Caco-2 (cell line): ENCODE measurements at regions not wholly inside any gene's neighbourhood (a gene's known extent, or its start where the extent isn't known, plus 50 kb on each side); places are given as distances from the start of the nearest gene placed in this dataset.

Source experiments
- BruUV-seq: library from RNA; stranded (reverse); fragments of 400-500 nt; replicated peaks from 2 replicates; lab custom pipeline; 2021; lab: Mats Ljungman, UMichigan
- CTCF ChIA-PET: fragments of 300-600 bp; sonication (Branson Sonifier 250); formaldehyde crosslinking; loops from one replicate; lab custom pipeline; 2022; ENCODE audit warnings: antibody characterized with exemption; lab: Charles Lee
- POLR2A ChIA-PET: fragments of 300-600 bp; sonication (Branson Sonifier 250); formaldehyde crosslinking; loops from one replicate; lab custom pipeline; 2022; ENCODE audit warnings: antibody characterized with exemption; lab: Charles Lee
- DNase-seq, 2 experiments: peaks; one replicate each; pipeline versions ENCODE4 v3.0.0 to v3.0.0-alpha.2; 2020 to 2022
- H3K27me3 ChIP-seq: replicated peaks from 2 replicates; pipeline ENCODE4 v1.6.0; 2011; ENCODE audit warnings: low read length; ENCODE audit not compliant: control insufficient read depth, insufficient read depth
- H3K36me3 ChIP-seq: 2 replicates; pipeline ENCODE4 v1.5.1; 2011; ENCODE audit warnings: low read length; ENCODE audit not compliant: control insufficient read depth, insufficient read depth
- H3K4me1 ChIP-seq: fragments of 250-450 bp; sonication (Bioruptor Pico); 2 replicates; pipeline ENCODE4 v1.5.1; 2020; ENCODE audit warnings: mild to moderate bottlenecking
- H3K4me3 ChIP-seq: 2 replicates; pipeline ENCODE4 v1.5.1; 2011; ENCODE audit warnings: low read depth, mild to moderate bottlenecking, control low read depth, low read length
- H3K9me3 ChIP-seq: fragments of 250-450 bp; sonication (Bioruptor Pico); 2 replicates; pipeline ENCODE4 v1.5.1; 2020; ENCODE audit warnings: mild to moderate bottlenecking, moderate library complexity
- H3K27ac Mint-ChIP-seq: one replicate; pipeline ENCODE4 v1.8.0; 2022; ENCODE audit warnings: mixed read lengths; ENCODE audit not compliant: unreplicated experiment
- H3K27me3 Mint-ChIP-seq: one replicate; pipeline ENCODE4 v1.8.0; 2022; ENCODE audit warnings: mixed read lengths; ENCODE audit not compliant: insufficient read depth, unreplicated experiment
- H3K36me3 Mint-ChIP-seq: one replicate; pipeline ENCODE4 v1.8.0; 2022; ENCODE audit warnings: mild to moderate bottlenecking, mixed read lengths; ENCODE audit not compliant: insufficient read depth, unreplicated experiment
- H3K4me1 Mint-ChIP-seq: one replicate; pipeline ENCODE4 v1.8.0; 2022; ENCODE audit warnings: low read depth, mixed read lengths; ENCODE audit not compliant: unreplicated experiment
- H3K4me3 Mint-ChIP-seq: one replicate; pipeline ENCODE4 v1.8.0; 2022; ENCODE audit warnings: mild to moderate bottlenecking, moderate library complexity, mixed read lengths; ENCODE audit not compliant: unreplicated experiment
- H3K9me3 Mint-ChIP-seq: one replicate; pipeline ENCODE4 v1.8.0; 2022; ENCODE audit warnings: mixed read lengths; ENCODE audit not compliant: unreplicated experiment
- CTCF ChIP-seq, 2 experiments: fragments of 200-600 bp in 1 of 2; IDR thresholded peaks; 1 replicate in 1 of 2; 2 replicates in 1 of 2; pipeline versions ENCODE4 v1.5.1 to v1.8.0; 2011 to 2022; ENCODE audit warnings: antibody characterized with exemption in 1 of 2, control low read depth in 1 of 2, inconsistent platforms in 1 of 2, low read depth in 1 of 2, low read length in 1 of 2, mild to moderate bottlenecking in 1 of 2, moderate library complexity in 1 of 2; ENCODE audit not compliant: insufficient read depth in 1 of 2, severe bottlenecking in 1 of 2, unreplicated experiment in 1 of 2
- intact Hi-C: fragments of 100-400 bp; cut with micrococcal nuclease; formaldehyde crosslinking; loops from one replicate; pipeline ENCODE4 v1.10.0; 2022; ENCODE audit not compliant: unreplicated experiment

DNA sequence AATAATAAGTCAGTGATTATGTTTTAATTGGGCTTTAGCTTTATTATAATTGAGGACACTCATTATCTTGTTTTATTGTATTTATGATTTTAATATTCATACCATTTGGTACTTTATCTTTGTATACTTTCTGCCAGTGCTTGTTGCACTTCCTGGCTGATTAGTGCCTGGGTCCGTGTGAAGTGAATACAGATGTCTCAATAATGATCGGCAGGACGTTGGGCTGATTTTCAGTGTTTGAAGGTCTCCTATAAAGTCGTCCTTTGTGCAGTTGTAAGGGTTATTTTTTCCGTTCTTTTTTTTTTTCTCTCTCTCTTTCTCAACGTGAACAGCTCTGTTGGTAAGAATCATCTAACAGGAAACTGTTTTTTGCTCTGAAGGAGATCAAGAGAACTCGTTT, 450.0 kb upstream of the POU3F2 start:
- H3K27me3 ChIP-seq = no peaks in the 10 kb centered on the region
- H3K27me3 Mint-ChIP-seq = no peaks in the 10 kb centered on the region
- H3K4me3 ChIP-seq = no peak overlapping the region
- DNase-seq = no peak
- TF ChIP-seq CTCF (IDR thresholded peaks at IDR 0.05; ENCODE audit: insufficient read depth in 1 of 2, low read depth in 1 of 2, low read length in 1 of 2, severe bottlenecking in 1 of 2, unreplicated experiment in 1 of 2) = no peak
- no peaks in the 10 kb centered on the region for H3K36me3 Mint-ChIP-seq
- POLR2A ChIA-PET = no interaction called here
- intact Hi-C loops = no loop called here
- H3K4me1 ChIP-seq = no peaks in the 10 kb centered on the region
- no TSS peak for BruUV-seq
- no peaks in the 10 kb centered on the region for H3K9me3 ChIP-seq
- no peaks in the 10 kb centered on the region for H3K4me1 Mint-ChIP-seq
- no peaks in the 10 kb centered on the region for H3K9me3 Mint-ChIP-seq
- no peak overlapping the region for H3K4me3 Mint-ChIP-seq
- CTCF ChIA-PET = no interaction called here
- H3K36me3 ChIP-seq = no peaks in the 10 kb centered on the region; the same call in 1 of the 2 replicates
- H3K27ac Mint-ChIP-seq = no peak overlapping the region

DNA sequence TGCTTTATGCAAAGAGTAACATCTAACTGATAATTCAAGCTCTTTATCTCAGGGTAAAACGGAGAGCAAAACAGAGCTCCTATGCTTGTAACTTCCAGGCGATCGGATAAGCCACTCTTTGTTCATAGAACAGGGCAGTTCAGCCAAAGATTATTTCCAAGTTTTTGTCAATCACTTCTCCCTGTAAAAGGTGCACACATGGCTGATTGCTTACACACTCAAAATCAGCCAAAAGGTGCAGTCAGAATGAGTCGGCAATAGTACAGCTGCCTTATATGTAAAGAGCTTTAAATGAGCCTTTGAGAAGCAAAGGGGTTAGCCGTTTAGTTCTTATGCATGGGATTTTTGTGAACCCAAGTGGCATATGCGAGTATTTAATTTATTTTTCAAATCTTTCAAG, 449.6 kb upstream of the POU3F2 start:
- CTCF ChIA-PET = no interaction called here
- H3K27me3 Mint-ChIP-seq = no peaks in the 10 kb centered on the region
- no peaks in the 10 kb centered on the region for H3K4me1 ChIP-seq
- H3K4me3 ChIP-seq = no peak overlapping the region
- POLR2A ChIA-PET = no interaction called here
- H3K9me3 Mint-ChIP-seq = no peaks in the 10 kb centered on the region
- DNase-seq = no peak
- H3K27ac Mint-ChIP-seq = no peak overlapping the region
- H3K36me3 Mint-ChIP-seq = no peaks in the 10 kb centered on the region
- no TSS peak for BruUV-seq
- H3K9me3 ChIP-seq = no peaks in the 10 kb centered on the region
- TF ChIP-seq CTCF (IDR thresholded peaks at IDR 0.05; ENCODE audit: insufficient read depth in 1 of 2, low read depth in 1 of 2, low read length in 1 of 2, severe bottlenecking in 1 of 2, unreplicated experiment in 1 of 2) = no peak
- intact Hi-C loops = no loop called here
- no peak overlapping the region for H3K4me3 Mint-ChIP-seq
- H3K4me1 Mint-ChIP-seq = no peaks in the 10 kb centered on the region
- no peaks in the 10 kb centered on the region; the same call in 1 of the 2 replicates for H3K36me3 ChIP-seq
- H3K27me3 ChIP-seq = no peaks in the 10 kb centered on the region

- no peak for TF ChIP-seq CTCF (IDR thresholded peaks at IDR 0.05; ENCODE audit: insufficient read depth in 1 of 2, low read depth in 1 of 2, low read length in 1 of 2, severe bottlenecking in 1 of 2, unreplicated experiment in 1 of 2)
- ChIA-PET POLR2A (no interaction called here), CTCF (no interaction called here)
- Mint-ChIP-seq H3K9me3 (no peaks in the 10 kb centered on the region), H3K27me3 (no peaks in the 10 kb centered on the region), H3K4me1 (no peaks in the 10 kb centered on the region), H3K4me3 (no peak overlapping the region), H3K27ac (no peak overlapping the region), H3K36me3 (no peaks in the 10 kb centered on the region)
- no peaks in the 10 kb centered on the region for H3K27me3 ChIP-seq
- no peaks in the 10 kb centered on the region for H3K9me3 ChIP-seq
- H3K36me3 ChIP-seq = no peaks in the 10 kb centered on the region
- no TSS peak for BruUV-seq
- no peak for DNase-seq
- H3K4me1 ChIP-seq = no peaks in the 10 kb centered on the region
- no peak overlapping the region for H3K4me3 ChIP-seq
- intact Hi-C loops = no loop called here
Observed at GRCh38 chr6:98395610-98396166, 438.7 kb upstream of the POU3F2 start.
